Effector memory CD4-positive, alpha-beta T cell (primary cell): ENCODE measurements at regions not wholly inside any gene's neighbourhood (a gene's known extent, or its start where the extent isn't known, plus 50 kb on each side); places are given as distances from the start of the nearest gene placed in this dataset.

Source experiments
- DNase-seq, 3 donors: peaks; one replicate each; pipeline ENCODE4 v3.0.0-alpha.2; 2020
- H3K27ac ChIP-seq: 2 replicates; pipeline ENCODE4 v1.7.0; 2013; ENCODE audit warnings: mild to moderate bottlenecking, low read length, moderate library complexity; ENCODE audit not compliant: insufficient read depth, poor library complexity, severe bottlenecking
- H3K27me3 ChIP-seq: replicated peaks from 2 replicates; pipeline ENCODE4 v1.7.0; 2013; ENCODE audit warnings: mild to moderate bottlenecking, low read length; ENCODE audit not compliant: insufficient read depth, control insufficient read depth, poor library complexity, severe bottlenecking
- H3K36me3 ChIP-seq: 2 replicates; pipeline ENCODE4 v1.7.0; 2013; ENCODE audit warnings: mild to moderate bottlenecking, low read length, moderate library complexity; ENCODE audit not compliant: control insufficient read depth, insufficient read depth
- H3K4me1 ChIP-seq: 2 replicates; pipeline ENCODE4 v1.7.0; 2013; ENCODE audit warnings: low read length, mild to moderate bottlenecking; ENCODE audit not compliant: control insufficient read depth, insufficient read depth, poor library complexity, severe bottlenecking
- H3K4me3 ChIP-seq: 2 replicates; pipeline ENCODE4 v1.7.0; 2013; ENCODE audit warnings: low read length, low read depth, mild to moderate bottlenecking; ENCODE audit not compliant: insufficient read depth, poor library complexity, severe bottlenecking
- H3K9me3 ChIP-seq: 2 replicates; pipeline ENCODE4 v1.7.0; 2013; ENCODE audit warnings: mild to moderate bottlenecking, low read length, moderate library complexity; ENCODE audit not compliant: control insufficient read depth

DNA sequence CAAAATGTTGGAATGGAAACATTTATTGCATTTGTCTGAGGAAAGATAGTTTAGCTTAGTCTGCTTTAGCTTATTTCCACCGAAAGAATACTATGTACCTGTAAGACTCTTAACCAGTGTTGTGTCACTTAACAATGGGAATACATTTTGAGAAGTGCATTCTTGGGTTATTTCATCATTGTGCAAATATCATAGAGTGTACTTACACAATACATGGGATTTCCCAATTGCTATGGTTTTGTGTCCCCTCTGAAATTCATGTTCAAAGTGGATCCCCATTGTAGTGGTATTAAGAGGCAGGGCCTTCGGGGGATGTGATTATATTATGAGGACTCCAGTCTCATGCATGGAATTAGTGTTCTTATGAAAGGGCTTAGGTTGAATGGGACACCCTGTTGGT lies 249.4 kb upstream of the UBE2E3 start:
- no peaks in the 10 kb centered on the region for H3K36me3 ChIP-seq
- H3K27ac ChIP-seq = no peak overlapping the region
- H3K4me1 ChIP-seq = no peaks in the 10 kb centered on the region
- H3K27me3 ChIP-seq = no peaks in the 10 kb centered on the region
- H3K4me3 ChIP-seq = no peak overlapping the region
- H3K9me3 ChIP-seq = no peaks in the 10 kb centered on the region
- no peak for DNase-seq

DNA sequence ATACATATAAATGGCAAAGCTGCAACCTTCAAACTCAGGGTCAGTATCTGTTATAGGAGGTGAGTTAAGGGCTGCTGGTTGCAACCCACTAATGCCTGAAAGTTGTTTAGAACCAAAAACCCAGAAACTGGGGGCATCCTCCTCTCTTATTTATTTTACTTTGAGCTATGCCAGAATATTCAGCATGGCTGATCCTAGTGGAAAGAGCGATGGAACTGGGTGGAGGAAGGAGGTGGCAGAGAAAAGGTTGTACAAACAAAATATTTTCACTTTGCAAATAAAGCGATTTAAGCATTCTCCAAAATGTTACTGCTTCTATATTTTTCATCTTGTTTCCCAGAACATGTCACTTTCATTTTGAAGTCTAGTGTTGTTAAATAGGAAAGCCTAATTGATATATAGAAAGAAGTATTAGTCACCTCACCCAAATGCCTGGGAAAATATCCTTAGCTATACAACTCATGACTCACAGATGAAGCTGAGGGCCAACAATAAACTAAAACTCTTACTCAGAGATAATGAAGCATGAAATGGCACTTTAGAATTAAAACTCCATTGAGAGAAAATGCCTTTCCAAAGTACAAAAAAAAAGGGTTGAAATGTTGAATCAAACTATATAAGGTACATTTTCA lies 251.4 kb upstream of the UBE2E3 start:
- H3K27ac ChIP-seq = no peak overlapping the region
- DNase-seq = no peak
- no peaks in the 10 kb centered on the region for H3K36me3 ChIP-seq
- H3K4me1 ChIP-seq = no peaks in the 10 kb centered on the region
- H3K4me3 ChIP-seq = no peak overlapping the region
- H3K27me3 ChIP-seq = no peaks in the 10 kb centered on the region
- no peaks in the 10 kb centered on the region for H3K9me3 ChIP-seq

DNA sequence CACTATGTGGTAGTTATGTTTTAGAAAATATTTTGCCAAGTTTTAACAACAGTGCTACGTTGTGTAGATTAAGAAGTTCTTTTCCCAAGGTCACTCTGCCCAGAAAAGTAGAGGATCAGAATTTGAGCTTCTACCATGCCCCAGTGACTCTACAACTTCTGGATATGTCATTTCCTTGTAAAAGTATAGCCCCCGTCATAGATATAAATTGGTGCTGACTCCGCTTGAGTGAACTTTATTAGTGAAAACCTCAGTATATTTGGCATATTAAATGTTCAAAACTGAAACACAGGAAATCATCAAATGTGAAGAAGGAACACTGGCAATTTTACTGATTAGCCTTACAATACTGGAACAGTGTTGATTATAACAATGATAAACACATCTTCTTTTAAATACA lies 256.7 kb upstream of the UBE2E3 start:
- Histone ChIP-seq H3K4me3 (no peak overlapping the region), H3K4me1 (no peaks in the 10 kb centered on the region), H3K27ac (no peak overlapping the region), H3K9me3 (no peaks in the 10 kb centered on the region), H3K36me3 (no peaks in the 10 kb centered on the region), H3K27me3 (no peaks in the 10 kb centered on the region)
- DNase-seq = no peak

DNA sequence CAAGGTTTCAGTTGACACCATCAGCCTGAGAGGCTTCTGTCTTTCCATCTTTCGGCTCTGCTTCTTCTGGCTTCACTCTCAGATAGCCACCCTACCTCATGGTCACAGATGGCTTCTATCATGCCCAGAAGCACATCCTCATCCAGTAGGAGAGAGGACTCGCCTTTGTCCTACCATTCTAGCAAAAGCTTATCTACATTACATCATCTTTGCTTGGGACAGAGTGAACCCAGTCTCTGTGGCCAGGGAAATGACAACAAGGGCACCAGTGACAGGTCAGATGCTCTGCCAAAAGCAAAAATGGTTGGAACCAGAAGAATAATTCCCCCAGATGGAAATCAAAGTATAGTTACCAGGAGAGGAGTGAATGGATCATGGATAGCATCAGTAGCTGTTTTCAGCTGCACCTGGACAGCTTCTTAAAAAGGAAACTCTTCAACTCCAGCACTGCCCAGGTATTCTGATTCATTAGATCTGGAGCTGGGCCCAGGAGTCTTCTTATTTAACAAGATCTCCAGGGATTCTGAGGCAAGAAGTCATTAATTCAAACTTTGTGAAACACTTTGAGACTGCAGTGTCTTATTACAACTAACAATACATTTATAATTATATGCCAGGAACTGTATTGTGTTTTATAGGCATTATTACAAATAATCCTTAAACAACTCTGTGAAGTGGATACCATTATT lies 257.7 kb upstream of the UBE2E3 start:
- DNase-seq = no peak
- no peak overlapping the region for H3K27ac ChIP-seq
- no peaks in the 10 kb centered on the region for H3K36me3 ChIP-seq
- no peaks in the 10 kb centered on the region for H3K4me1 ChIP-seq
- no peaks in the 10 kb centered on the region for H3K9me3 ChIP-seq
- H3K27me3 ChIP-seq = no peaks in the 10 kb centered on the region
- no peak overlapping the region for H3K4me3 ChIP-seq

DNA sequence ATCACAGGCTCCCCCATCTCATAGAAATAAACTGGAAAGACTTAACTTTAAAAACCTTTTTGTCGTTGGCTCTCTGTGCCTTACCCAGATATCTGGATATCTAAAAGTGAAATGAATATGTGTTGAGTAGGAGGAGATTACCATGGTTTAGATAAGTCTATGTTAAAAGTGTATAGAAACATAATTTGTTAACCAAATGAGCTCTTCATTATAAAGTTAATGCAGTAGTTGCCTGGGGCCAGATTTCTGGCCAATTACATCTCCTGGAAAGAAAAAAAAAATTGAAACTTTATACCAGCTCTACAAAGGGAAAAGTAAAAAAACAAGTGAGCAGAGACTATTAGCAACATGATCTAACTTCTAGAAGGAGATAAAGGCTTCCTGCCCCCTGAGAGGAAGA lies 259.6 kb upstream of the UBE2E3 start:
- Histone ChIP-seq H3K9me3 (no peaks in the 10 kb centered on the region), H3K27me3 (no peaks in the 10 kb centered on the region), H3K27ac (no peak overlapping the region), H3K36me3 (no peaks in the 10 kb centered on the region), H3K4me1 (no peaks in the 10 kb centered on the region), H3K4me3 (no peak overlapping the region)
- no peak for DNase-seq

DNA sequence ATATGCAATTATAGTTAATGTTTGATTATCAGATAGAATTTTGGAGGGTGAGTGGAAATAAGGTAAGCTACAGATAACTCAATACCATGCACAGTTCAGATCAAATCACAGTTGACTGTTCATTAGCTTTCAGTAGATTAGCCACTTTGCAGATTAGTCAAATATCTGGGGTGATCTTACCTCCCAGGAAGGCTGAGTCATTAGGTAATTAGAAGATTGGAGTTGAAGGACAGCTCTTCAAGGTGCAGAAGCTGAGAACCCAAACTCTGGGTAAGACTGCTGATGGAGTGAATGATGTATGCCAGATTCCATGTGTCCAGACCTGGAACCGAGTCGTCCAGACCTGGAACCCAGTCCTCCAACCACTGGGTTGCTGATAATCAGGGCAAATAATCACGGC lies 262.8 kb upstream of the UBE2E3 start:
- H3K9me3 ChIP-seq = no peaks in the 10 kb centered on the region
- no peak overlapping the region for H3K27ac ChIP-seq
- H3K27me3 ChIP-seq = no peaks in the 10 kb centered on the region
- no peak overlapping the region for H3K4me3 ChIP-seq
- no peaks in the 10 kb centered on the region for H3K4me1 ChIP-seq
- DNase-seq = no peak
- no peaks in the 10 kb centered on the region for H3K36me3 ChIP-seq

DNA sequence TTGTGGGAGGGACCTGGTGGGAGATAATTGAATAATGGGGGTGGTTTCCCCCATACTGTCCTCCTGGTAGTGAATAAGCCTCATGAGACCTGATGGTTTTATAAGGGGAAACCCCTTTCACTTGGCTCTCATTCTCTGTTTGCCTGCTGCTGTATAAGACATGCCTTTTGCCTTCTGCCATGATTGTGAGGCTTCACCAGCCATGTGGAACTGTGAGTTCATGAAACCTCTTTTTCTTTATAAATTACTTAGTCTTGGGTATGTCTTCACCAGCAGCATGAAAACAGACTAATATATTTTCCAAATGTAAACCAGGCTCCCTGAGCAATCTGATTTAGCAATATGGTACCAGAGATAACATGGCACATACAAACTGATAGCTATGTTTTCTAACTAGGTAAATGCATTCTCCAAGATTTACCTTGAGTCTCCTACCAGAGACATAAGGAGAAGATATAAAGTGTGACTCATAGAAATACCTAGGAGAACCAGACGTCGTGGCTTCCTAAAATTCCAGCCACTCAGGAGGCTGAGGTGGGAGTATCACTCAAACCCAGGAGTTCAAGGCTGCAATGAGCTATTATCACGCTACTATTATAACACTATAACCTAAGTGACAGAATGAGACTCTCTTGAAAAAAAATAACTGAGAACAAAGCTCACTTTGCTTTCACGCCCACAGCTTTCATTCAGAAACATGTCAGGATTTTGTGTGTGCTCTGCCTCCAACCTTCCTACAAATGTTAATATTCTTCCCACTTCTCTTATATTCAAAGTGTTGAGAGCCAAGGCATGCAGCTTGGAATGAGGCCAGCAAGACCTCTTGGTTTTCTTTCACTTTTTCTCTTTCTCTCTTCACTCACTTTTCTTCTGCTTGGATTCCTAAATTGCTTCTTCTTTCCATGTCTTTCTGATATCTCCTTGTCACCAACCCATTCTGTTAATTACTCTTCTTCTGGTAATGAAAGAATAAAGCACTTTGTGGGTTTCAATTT lies 263.9 kb upstream of the UBE2E3 start:
- Histone ChIP-seq H3K27ac (no peak overlapping the region), H3K4me1 (no peaks in the 10 kb centered on the region), H3K27me3 (no peaks in the 10 kb centered on the region), H3K36me3 (no peaks in the 10 kb centered on the region), H3K9me3 (no peaks in the 10 kb centered on the region), H3K4me3 (no peak overlapping the region)
- DNase-seq = no peak

DNA sequence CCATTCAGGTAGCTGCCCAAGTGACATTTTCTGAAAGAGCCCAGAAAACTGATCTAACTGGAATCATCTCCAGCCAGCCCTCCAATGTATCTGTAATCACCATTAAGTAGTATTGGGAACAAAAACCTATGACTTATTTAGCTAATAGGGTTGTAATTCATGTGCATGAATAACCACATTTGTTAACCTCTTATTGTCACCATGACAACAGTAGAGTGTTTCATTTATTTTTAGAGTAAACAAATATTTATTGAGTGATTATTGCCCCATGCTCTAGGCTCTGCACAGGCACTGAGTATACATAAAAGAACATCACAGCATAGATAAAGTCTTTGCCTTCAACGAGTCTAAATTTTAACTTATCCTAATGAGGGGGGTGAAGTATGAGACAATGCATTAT lies 265.4 kb upstream of the UBE2E3 start:
- H3K27ac ChIP-seq = no peak overlapping the region
- no peaks in the 10 kb centered on the region for H3K36me3 ChIP-seq
- DNase-seq = no peak
- H3K9me3 ChIP-seq = no peaks in the 10 kb centered on the region
- no peaks in the 10 kb centered on the region for H3K4me1 ChIP-seq
- no peaks in the 10 kb centered on the region for H3K27me3 ChIP-seq
- H3K4me3 ChIP-seq = no peak overlapping the region

DNA sequence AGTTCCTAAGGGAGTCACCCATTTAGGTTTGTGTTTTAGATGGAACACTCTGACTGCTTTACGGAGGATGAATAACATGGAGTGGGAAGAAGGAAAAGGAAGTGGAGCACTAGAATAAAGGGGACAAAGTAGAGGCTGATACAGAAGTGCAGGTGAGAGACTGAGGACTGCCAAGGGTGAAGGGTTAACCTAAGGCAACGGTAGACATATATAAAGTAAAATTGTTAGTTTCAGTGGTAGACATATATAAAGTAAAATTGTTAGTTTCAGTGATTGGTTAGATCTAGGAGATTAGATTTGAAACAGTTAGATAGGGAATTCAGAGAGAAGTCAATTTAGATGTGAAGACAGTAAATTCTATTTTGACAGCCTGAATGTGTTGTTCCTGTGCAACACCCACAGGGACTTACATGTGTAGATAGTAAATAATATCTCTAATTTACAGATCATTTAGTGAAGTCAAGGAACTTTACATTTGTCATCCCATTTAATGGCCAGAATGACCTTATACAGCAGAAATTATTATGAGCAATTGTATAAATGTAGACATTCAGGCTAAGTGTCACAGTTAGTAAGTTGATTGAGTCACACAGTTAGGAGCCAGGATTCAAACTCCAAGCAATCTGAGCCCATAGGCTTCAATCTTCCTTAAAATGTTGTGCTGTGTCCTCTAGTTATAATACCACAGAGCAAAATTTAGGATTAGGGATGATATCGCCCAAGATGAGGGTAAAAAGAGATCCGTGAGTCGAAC lies 270.8 kb upstream of the UBE2E3 start:
- Histone ChIP-seq H3K9me3 (no peaks in the 10 kb centered on the region), H3K27ac (no peak overlapping the region), H3K4me3 (no peak overlapping the region), H3K4me1 (no peaks in the 10 kb centered on the region), H3K27me3 (no peaks in the 10 kb centered on the region), H3K36me3 (no peaks in the 10 kb centered on the region)
- DNase-seq = no peak
